SW 1271 (cell line): ENCODE measurements at regions not wholly inside any gene's neighbourhood (a gene's known extent, or its start where the extent isn't known, plus 50 kb on each side); places are given as distances from the start of the nearest gene placed in this dataset.
"Not testable (repeated sequence)": the region's sequence is repeated elsewhere in the genome, so short reads cannot be mapped to it uniquely, and the experiment has no call there.

ENCODE experiments used
- DNase-seq, 2 experiments: peaks; one replicate each; lab custom pipeline; 2025; lab: John Stamatoyannopoulos, UW

GRCh38 chr16:63808730-63809129 is 1313.1 kb downstream of the CDH11 start:
- DNase-seq, result no peak

- no peak for DNase-seq
Observed at GRCh38 chr16:63806794-63807506, 1314.9 kb downstream of the CDH11 start.

DNA sequence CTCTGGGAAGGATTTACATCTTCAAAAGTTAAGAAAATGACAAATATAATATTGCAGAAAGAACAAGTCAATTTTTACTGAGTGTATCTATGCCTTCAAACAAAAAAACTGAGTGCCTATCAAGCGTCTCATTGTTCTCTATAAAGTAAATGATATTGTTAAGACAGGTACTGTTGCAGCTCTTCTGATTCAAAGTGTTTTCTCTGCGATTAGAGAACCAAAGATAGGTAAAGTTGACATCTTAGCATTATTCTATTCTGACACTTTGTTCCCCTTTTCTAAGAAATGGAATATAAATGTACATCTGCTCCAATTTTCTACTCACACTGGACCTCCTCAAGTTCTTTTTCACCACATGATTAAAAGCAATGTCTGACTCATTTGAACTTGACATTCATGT is 1317.7 kb downstream of the CDH11 start:
- no peak for DNase-seq

GRCh38 chr16:63789603-63790002 is 1332.3 kb downstream of the CDH11 start:
- DNase-seq, result no peak

- no peak for DNase-seq
Observed at GRCh38 chr16:63787014-63787413, 1334.8 kb downstream of the CDH11 start.

DNA sequence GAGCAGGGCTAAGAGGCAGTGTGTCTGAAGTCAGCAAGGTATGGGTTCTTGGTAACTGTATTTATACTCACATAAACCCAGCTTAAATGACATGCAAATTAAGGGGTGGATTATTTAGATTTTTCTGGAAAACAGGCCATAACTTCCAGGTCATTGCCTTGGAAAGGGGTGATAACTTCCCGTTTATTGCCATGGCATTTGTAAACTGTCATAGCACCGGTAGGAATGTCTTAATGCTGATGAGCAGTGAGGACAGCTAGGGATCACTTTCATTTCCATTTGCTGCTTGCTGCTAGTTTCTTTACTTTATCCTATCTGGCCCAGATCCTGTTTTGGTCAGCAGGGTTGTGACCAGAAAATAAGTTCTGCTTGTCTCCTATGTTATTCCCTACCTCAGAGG is 1336.7 kb downstream of the CDH11 start:
- DNase-seq, result no peak

DNA sequence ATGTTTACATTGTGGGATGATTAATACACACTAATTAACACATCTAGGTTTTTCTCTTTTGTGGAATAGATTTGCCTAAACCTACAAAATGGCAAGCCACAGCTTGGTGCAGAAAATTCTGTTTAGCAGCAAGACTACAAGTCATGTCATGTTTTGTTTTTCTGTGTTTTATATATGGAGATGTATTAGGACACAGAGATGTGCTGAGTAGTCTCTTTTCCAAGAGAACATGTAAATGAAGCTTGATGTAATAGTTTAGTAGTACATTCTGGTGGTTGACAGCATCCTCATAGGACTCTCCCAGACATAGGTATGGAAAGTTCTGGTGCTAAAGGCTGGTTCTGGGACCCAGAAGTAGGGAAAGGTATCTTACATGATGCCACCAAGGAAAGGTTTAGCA is 1345.4 kb downstream of the CDH11 start:
- DNase-seq, result no peak

DNA sequence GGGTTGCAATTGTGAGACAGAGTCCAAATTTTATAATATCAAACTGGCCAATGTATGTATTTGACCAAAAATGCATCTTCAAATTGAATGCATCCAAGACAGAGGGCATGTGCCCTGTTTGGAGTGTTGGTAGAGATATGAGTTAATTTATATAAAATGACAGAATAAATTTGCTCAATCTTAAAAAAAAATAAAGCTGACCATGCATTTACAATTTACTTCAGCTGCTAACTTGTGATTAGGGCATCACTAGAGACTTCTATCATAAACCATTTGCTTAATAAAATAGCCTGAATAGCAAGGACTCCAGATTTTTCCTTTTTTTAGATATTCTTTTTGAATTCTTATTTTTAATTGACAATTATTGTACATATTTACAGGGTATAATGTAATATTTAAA is 1345.8 kb downstream of the CDH11 start:
- DNase-seq, result no peak

- DNase-seq, result no peak
Observed at GRCh38 chr16:63774302-63774701, 1347.6 kb downstream of the CDH11 start.

DNA sequence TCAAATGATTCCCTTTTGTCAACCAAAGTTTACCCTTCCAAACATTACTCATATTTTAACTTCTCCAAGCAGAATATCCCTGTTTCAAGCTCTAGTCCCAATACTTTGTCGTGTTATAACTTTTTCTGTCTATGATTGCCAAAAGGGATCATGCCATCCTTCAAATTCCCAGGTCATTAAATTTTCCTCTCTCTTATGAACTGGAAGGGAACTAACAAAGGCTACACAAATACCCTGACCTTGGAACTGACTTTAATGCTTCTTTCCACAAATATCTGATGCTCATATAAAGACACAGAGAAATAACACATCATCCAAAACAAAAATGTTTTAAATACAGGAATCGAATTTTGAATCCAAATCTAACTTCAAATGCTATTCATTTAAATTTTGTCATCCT is 1352.7 kb downstream of the CDH11 start:
- DNase-seq, result no peak

- DNase-seq, result not testable (repeated sequence)
Observed at GRCh38 chr16:63760246-63760645, 1361.6 kb downstream of the CDH11 start.

GRCh38 chr16:63752347-63752746 is 1369.5 kb downstream of the CDH11 start:
- DNase-seq, result no peak

DNA sequence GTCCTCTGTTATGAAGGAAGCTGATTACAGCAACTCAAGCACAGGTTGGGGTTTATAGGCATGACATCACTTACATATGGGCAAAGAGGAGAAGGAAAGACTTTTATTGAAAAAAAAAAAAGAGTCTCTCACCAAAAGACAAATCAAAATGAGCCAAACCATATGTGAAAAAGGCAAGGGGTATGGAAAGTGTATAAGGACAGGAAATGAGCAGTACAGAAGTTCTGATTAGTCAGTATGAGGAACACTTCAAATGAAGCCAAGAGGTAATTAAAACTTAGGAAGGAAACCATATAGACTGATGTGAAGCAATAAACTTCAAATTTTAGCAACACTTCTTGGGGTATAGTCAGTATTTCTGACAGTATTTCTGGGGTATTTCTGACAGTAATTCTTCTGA is 1372.6 kb downstream of the CDH11 start:
- DNase-seq, result no peak

- no peak for DNase-seq
Observed at GRCh38 chr16:63745456-63745855, 1376.4 kb downstream of the CDH11 start.

GRCh38 chr16:63744077-63744874 is 1377.6 kb downstream of the CDH11 start:
- DNase-seq, result no peak

- DNase-seq, result no peak
Observed at GRCh38 chr16:63742150-63742549, 1379.7 kb downstream of the CDH11 start.

- no peak for DNase-seq
Observed at GRCh38 chr16:63737633-63738032, 1384.2 kb downstream of the CDH11 start.

DNA sequence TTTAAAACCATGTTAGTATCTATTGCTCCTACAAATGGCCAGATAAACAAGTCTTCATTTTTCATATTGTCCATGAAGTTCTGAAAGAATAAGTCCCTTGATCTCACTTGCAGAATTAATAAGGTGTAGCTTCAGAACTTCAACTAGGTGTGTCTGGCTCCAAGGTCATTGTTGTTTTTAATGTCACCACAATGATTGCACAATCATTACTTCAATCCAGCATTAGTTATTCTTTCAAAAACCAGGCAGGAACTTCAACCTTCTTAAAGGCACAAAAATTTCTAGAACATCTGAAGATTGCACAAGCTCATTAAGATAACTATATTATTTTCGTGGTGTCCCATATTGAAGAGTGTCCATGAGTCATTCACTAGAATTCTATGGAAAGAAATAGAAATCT is 1386.4 kb downstream of the CDH11 start:
- no peak for DNase-seq

DNA sequence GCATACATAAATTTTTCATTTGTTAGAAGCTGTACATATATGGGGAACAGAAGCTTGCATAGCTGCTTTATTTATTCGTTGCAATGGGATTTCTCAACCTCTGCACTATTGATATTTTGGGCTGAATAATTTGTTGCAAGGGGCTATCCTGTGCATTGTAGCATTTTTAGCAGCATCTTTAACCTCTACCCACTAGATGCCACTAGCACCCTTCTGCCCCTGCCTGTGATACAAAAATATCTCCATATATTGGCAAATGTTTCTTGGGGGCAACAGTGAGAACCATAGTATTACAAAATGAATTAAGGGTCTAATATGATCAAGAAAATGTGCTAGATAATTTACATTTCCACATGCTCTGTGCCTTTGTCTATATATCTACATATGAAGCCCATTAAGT is 1401.0 kb downstream of the CDH11 start:
- no peak for DNase-seq

- no peak for DNase-seq
Observed at GRCh38 chr16:63719926-63720325, 1401.9 kb downstream of the CDH11 start.

DNA sequence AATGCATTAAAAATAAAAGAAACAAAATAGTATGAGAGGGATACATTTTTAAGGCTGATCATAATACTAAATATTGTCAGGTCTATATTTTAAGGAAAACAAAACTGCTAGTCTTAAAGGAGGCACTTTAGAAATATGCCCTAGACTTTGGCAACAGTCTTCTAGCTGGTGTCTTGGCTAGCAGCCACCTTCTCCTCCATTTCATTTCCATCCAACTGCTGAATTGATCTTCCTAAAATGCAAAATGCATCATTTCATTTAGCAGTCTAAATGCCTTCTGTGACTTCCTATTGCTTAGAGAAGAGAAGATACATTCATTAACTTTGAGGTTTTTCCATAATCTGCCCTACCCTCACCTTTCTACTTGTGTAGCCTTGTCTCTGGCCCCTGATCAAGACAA is 1404.1 kb downstream of the CDH11 start:
- no peak for DNase-seq

- DNase-seq, result no peak
Observed at GRCh38 chr16:63714876-63715275, 1407.0 kb downstream of the CDH11 start.

- DNase-seq, result no peak
Observed at GRCh38 chr16:63712725-63713124, 1409.1 kb downstream of the CDH11 start.

DNA sequence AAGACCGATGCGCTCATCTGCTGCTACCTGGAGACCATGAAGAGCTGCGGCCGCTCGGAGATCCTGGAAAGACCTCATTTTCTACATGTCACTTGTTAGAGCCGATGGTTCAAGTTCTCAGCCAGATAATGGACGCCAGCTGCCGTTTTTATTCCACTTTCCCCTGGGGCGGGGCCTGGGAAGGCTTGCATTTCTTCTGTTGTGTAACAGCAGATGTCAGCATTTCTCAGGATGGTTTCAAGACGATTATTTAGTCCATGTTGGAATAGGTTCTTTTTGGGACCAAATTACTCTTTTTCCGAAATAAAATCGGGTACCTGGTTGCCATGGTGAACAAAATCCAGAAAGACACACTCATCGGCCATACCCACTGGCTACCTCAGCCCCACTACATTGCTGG is 1418.3 kb downstream of the CDH11 start:
- no peak for DNase-seq
